ENCODE measurements at regions not wholly inside any gene's neighbourhood (a gene's known extent, or its start where the extent isn't known, plus 50 kb on each side); places are given as distances from the start of the nearest gene placed in this dataset.

GRCh38 chr18:64288432-64288831 is 139.5 kb upstream of the LINC00305 start:
- CTCF ChIA-PET: no interaction called here
- H4K20me1 ChIP-seq (ENCODE audit: insufficient read depth): no peaks in the 10 kb centered on the region

GRCh38 chr18:64287926-64288325 is 139.0 kb upstream of the LINC00305 start:
- no peaks in the 10 kb centered on the region for H4K20me1 ChIP-seq (ENCODE audit: insufficient read depth)
- no TSS peak for BruUV-seq (replicated peaks)
- no peak for TF ChIP-seq EZH2 (IDR thresholded peaks at IDR 0.05; ENCODE audit: low read depth)
- TF ChIP-seq, protein P1, sequence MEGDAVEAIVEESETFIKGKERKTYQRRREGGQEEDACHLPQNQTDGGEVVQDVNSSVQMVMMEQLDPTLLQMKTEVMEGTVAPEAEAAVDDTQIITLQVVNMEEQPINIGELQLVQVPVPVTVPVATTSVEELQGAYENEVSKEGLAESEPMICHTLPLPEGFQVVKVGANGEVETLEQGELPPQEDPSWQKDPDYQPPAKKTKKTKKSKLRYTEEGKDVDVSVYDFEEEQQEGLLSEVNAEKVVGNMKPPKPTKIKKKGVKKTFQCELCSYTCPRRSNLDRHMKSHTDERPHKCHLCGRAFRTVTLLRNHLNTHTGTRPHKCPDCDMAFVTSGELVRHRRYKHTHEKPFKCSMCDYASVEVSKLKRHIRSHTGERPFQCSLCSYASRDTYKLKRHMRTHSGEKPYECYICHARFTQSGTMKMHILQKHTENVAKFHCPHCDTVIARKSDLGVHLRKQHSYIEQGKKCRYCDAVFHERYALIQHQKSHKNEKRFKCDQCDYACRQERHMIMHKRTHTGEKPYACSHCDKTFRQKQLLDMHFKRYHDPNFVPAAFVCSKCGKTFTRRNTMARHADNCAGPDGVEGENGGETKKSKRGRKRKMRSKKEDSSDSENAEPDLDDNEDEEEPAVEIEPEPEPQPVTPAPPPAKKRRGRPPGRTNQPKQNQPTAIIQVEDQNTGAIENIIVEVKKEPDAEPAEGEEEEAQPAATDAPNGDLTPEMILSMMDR (conservative IDR thresholded peaks at IDR 0.05): no peak
- H3K4me2 ChIP-seq: no peak overlapping the region
- no peak overlapping the region for H2AFZ ChIP-seq
- no peaks in the 10 kb centered on the region for H3K4me1 ChIP-seq (replicated peaks; ENCODE audit: insufficient read depth)
- intact Hi-C loops (cut with micrococcal nuclease; ENCODE audit: unreplicated experiment): no loop called here
- CTCF ChIA-PET: no interaction called here
- no peaks in the 10 kb centered on the region for H3K79me2 ChIP-seq (ENCODE audit: low read depth)
- POLR2A ChIA-PET (ENCODE audit: unreplicated experiment): no interaction called here
- no peaks in the 10 kb centered on the region for H3K27me3 ChIP-seq (ENCODE audit: insufficient read depth, low read depth)
- no peak overlapping the region for H3K4me3 ChIP-seq
- H3K9me3 ChIP-seq (ENCODE audit: insufficient read depth, low read depth): no peaks in the 10 kb centered on the region
- H3K9me2 ChIP-seq (ENCODE audit: insufficient read depth): no peaks in the 10 kb centered on the region
- no peaks in the 10 kb centered on the region for H3F3A ChIP-seq (ENCODE audit: insufficient read depth, low read depth)
- DNase-seq: no peak
- H3K36me3 ChIP-seq (ENCODE audit: low read depth): no peaks in the 10 kb centered on the region
- H3K27ac ChIP-seq: no peak overlapping the region

More at GRCh38 chr18:64288432-64288831, 139.5 kb upstream of the LINC00305 start:
- Histone ChIP-seq H3K9me3 (ENCODE audit: insufficient read depth, low read depth) (no peaks in the 10 kb centered on the region), H3K36me3 (ENCODE audit: low read depth) (no peaks in the 10 kb centered on the region), H3K4me1 (replicated peaks; ENCODE audit: insufficient read depth) (no peaks in the 10 kb centered on the region), H3K27me3 (ENCODE audit: insufficient read depth, low read depth) (no peaks in the 10 kb centered on the region), H3K79me2 (ENCODE audit: low read depth) (no peaks in the 10 kb centered on the region), H3K4me2 (no peak overlapping the region), H3K9me2 (ENCODE audit: insufficient read depth) (no peaks in the 10 kb centered on the region), H2AFZ (no peak overlapping the region), H3F3A (ENCODE audit: insufficient read depth, low read depth) (no peaks in the 10 kb centered on the region), H3K27ac (no peak overlapping the region), H3K4me3 (no peak overlapping the region)
- TF ChIP-seq, protein P1 (conservative IDR thresholded peaks at IDR 0.05): no peak
- no peak for TF ChIP-seq EZH2 (IDR thresholded peaks at IDR 0.05; ENCODE audit: low read depth)
- POLR2A ChIA-PET (ENCODE audit: unreplicated experiment): no interaction called here
- DNase-seq: no peak
- no TSS peak for BruUV-seq (replicated peaks)
- intact Hi-C loops (cut with micrococcal nuclease; ENCODE audit: unreplicated experiment): no loop called here

DNA sequence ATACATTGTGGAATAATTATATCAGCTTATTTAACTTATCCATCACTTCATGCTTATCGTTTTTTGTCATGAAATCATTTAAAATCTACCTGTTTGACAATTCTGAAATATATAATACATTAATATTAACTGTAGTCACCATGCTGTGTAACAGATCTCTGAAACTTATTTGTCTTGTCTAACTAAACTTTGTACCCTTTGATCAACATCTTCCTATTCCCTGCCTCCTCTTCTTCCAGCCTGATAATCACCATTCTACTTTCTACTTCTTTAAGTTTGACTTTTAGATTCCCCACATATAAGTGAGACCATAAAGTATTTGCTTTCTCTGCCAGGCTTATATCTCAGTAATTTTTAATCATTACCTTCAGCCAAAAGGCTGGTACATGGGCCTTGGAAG is 134.2 kb upstream of the LINC00305 start:
- ChIA-PET CTCF (no interaction called here), POLR2A (ENCODE audit: unreplicated experiment) (no interaction called here)
- Histone ChIP-seq H3K9me3 (ENCODE audit: insufficient read depth, low read depth) (no peaks in the 10 kb centered on the region), H3K4me2 (no peak overlapping the region), H3K9me2 (ENCODE audit: insufficient read depth) (no peaks in the 10 kb centered on the region), H3F3A (ENCODE audit: insufficient read depth, low read depth) (no peaks in the 10 kb centered on the region), H3K27ac (no peak overlapping the region), H3K27me3 (ENCODE audit: insufficient read depth, low read depth) (no peaks in the 10 kb centered on the region), H3K36me3 (ENCODE audit: low read depth) (no peaks in the 10 kb centered on the region), H4K20me1 (ENCODE audit: insufficient read depth) (no peaks in the 10 kb centered on the region), H3K4me3 (no peak overlapping the region), H2AFZ (no peak overlapping the region), H3K4me1 (replicated peaks; ENCODE audit: insufficient read depth) (no peaks in the 10 kb centered on the region), H3K79me2 (ENCODE audit: low read depth) (no peaks in the 10 kb centered on the region)
- no TSS peak for BruUV-seq (replicated peaks)
- intact Hi-C loops (cut with micrococcal nuclease; ENCODE audit: unreplicated experiment): no loop called here
- DNase-seq: no peak
- TF ChIP-seq EZH2 (IDR thresholded peaks at IDR 0.05; ENCODE audit: low read depth): no peak
- TF ChIP-seq, protein P1 (conservative IDR thresholded peaks at IDR 0.05): no peak

All from PC-9 (cell line).